ENCODE measurements at regions not wholly inside any gene's neighbourhood (a gene's known extent, or its start where the extent isn't known, plus 50 kb on each side); places are given as distances from the start of the nearest gene placed in this dataset.

DNA sequence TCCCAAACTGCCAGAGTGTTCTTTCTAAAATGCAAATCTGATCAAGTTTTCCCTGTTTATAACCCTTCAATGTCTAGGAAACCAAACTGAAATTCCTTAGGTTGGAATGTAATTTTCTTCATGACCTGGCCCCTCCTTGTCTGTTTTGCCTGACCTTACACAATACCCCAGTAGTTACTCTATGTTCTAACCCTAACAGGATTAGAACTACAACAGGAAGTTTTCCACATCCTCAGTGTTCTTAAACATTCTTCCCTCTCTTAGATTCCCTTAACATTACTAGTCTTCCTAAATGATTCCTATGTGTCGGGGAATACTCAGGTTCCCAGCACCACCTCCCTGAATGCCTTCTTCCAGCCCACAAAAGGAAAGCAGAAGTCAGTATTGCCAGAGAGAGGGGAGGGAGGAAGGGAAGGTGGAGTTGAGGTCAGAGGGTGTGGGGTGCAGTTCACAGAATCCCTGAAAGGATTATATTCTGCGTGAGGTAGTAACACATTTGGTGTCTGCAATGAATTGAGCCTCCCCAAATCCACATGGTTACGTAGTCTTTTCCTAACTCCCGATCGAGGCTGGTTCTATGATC is 72.6 kb downstream of the BBS10 start:
- 89% methylated on average over 5 of the region's 5 CpGs for WGBS
- H3K27ac ChIP-seq (ENCODE audit: low read depth in 1 of 2, low read length in 1 of 2) = no peak overlapping the region
- H3K4me3 ChIP-seq (ENCODE audit: low read length in 2 of 2) = no peak overlapping the region
- H3K36me3 ChIP-seq (ENCODE audit: control insufficient read depth in 2 of 2, insufficient read depth in 2 of 2, low read length in 1 of 2) = no peaks in the 10 kb centered on the region
- no peak for DNase-seq (ENCODE audit: low read depth in 6 of 9, low spot score in 9 of 9)
- no peaks in the 10 kb centered on the region for H3K9me3 ChIP-seq (ENCODE audit: control insufficient read depth in 2 of 2, insufficient read depth in 1 of 2, low read length in 1 of 2)
- no peaks in the 10 kb centered on the region for H3K4me1 ChIP-seq (ENCODE audit: control insufficient read depth in 2 of 2, insufficient read depth in 2 of 2, low read length in 2 of 2)
- no peaks in the 10 kb centered on the region for H3K27me3 ChIP-seq (ENCODE audit: control insufficient read depth in 2 of 2, insufficient read depth in 1 of 2, low read length in 1 of 2)

- no peak for DNase-seq (ENCODE audit: low read depth in 6 of 9, low spot score in 9 of 9)
- Histone ChIP-seq H3K27ac (ENCODE audit: low read depth in 1 of 2, low read length in 1 of 2) (no peak overlapping the region), H3K4me3 (ENCODE audit: low read length in 2 of 2) (no peak overlapping the region), H3K27me3 (ENCODE audit: control insufficient read depth in 2 of 2, insufficient read depth in 1 of 2, low read length in 1 of 2) (no peaks in the 10 kb centered on the region), H3K36me3 (ENCODE audit: control insufficient read depth in 2 of 2, insufficient read depth in 2 of 2, low read length in 1 of 2) (no peaks in the 10 kb centered on the region), H3K9me3 (ENCODE audit: control insufficient read depth in 2 of 2, insufficient read depth in 1 of 2, low read length in 1 of 2) (no peaks in the 10 kb centered on the region), H3K4me1 (ENCODE audit: control insufficient read depth in 2 of 2, insufficient read depth in 2 of 2, low read length in 2 of 2) (no peaks in the 10 kb centered on the region)
- 96% methylated on average over 3 of the region's 3 CpGs for WGBS
Measured at GRCh38 chr12:76274420-76275083, 73.7 kb downstream of the BBS10 start.

DNA sequence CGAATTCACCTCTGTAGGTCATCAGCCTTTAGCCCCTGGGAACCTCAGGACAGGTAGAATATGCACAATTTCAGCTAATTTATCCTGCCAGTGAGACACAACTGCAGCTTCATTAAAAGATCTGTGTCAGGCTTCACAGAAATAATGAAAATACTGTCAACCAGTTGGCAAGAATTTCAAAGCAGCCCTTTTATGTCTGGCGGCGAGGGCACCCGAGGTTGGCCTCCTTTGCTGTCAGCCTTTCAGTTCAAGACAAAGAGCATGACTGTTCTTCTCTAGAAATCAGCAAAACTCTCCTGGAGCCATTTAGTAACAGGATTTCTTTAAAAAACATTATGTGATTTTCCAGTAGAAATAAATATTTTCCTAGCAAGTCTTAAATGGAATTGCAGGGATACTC is 75.9 kb downstream of the BBS10 start:
- WGBS = 85% methylated on average over 4 of the region's 4 CpGs
- Histone ChIP-seq H3K27me3 (ENCODE audit: control insufficient read depth in 2 of 2, insufficient read depth in 1 of 2, low read length in 1 of 2) (no peaks in the 10 kb centered on the region), H3K9me3 (ENCODE audit: control insufficient read depth in 2 of 2, insufficient read depth in 1 of 2, low read length in 1 of 2) (no peaks in the 10 kb centered on the region), H3K36me3 (ENCODE audit: control insufficient read depth in 2 of 2, insufficient read depth in 2 of 2, low read length in 1 of 2) (no peaks in the 10 kb centered on the region), H3K27ac (ENCODE audit: low read depth in 1 of 2, low read length in 1 of 2) (no peak overlapping the region), H3K4me3 (ENCODE audit: low read length in 2 of 2) (no peak overlapping the region), H3K4me1 (ENCODE audit: control insufficient read depth in 2 of 2, insufficient read depth in 2 of 2, low read length in 2 of 2) (no peaks in the 10 kb centered on the region)
- DNase-seq (ENCODE audit: low read depth in 6 of 9, low spot score in 9 of 9) = no peak

DNA sequence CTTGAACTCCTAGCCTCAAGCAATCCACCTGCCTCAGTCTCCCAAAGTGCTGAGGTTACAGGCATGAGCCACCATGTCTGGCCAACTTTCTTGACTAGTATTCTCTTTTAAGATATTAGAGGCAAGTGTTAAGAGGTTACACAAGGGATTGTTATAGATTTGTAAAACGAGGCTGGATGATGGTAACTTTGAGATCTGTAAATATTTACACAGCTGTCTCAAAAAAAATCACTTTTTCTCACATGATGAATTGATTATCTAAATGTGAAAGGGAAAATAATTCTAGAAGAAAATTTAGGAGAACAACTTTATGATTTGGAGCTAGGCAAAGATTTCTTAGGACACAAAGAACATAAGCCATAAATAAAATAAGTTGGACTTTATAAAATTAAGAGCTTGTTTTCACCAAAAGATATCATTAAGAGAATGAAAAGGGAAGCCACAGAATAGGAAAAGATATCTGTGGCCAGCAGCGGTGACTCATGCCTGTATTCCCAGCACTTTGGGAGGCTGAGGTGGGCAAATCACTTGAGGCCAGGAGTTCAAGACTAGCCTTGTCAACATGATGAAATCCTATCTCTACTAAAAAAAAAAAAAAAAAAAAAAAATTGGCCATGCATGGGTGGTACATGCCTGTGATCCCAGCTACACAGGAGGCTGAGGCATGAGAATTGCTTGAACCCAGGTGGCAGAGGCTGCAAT is 77.4 kb downstream of the BBS10 start:
- no peaks in the 10 kb centered on the region for H3K9me3 ChIP-seq (ENCODE audit: control insufficient read depth in 2 of 2, insufficient read depth in 1 of 2, low read length in 1 of 2)
- H3K4me1 ChIP-seq (ENCODE audit: control insufficient read depth in 2 of 2, insufficient read depth in 2 of 2, low read length in 2 of 2) = no peaks in the 10 kb centered on the region
- no peak overlapping the region for H3K4me3 ChIP-seq (ENCODE audit: low read length in 2 of 2)
- no peaks in the 10 kb centered on the region for H3K36me3 ChIP-seq (ENCODE audit: control insufficient read depth in 2 of 2, insufficient read depth in 2 of 2, low read length in 1 of 2)
- DNase-seq (ENCODE audit: low read depth in 6 of 9, low spot score in 9 of 9) = no peak
- WGBS = 86% methylated on average over 2 of the region's 2 CpGs
- no peaks in the 10 kb centered on the region for H3K27me3 ChIP-seq (ENCODE audit: control insufficient read depth in 2 of 2, insufficient read depth in 1 of 2, low read length in 1 of 2)
- H3K27ac ChIP-seq (ENCODE audit: low read depth in 1 of 2, low read length in 1 of 2) = no peak overlapping the region

DNA sequence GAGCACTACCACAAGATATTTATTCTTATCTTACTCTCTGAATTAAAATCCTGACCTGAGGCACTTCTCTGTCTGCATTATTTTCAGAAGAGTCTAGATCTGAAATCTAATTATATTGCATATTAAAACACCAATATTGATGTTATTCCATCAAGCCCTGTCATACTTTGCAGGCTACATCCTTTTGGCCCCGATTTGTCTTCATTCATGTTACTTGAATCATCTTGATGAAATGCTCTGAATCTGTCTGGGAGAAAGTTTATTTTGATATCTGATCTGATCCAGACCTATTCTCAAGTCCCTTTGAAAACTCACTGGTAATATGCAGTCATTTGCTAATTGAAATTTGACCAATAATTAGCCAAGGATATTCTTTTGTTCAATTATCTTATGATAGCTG is 79.9 kb downstream of the BBS10 start:
- Histone ChIP-seq H3K4me1 (ENCODE audit: control insufficient read depth in 2 of 2, insufficient read depth in 2 of 2, low read length in 2 of 2) (no peaks in the 10 kb centered on the region), H3K27me3 (ENCODE audit: control insufficient read depth in 2 of 2, insufficient read depth in 1 of 2, low read length in 1 of 2) (no peaks in the 10 kb centered on the region), H3K36me3 (ENCODE audit: control insufficient read depth in 2 of 2, insufficient read depth in 2 of 2, low read length in 1 of 2) (no peaks in the 10 kb centered on the region), H3K4me3 (ENCODE audit: low read length in 2 of 2) (no peak overlapping the region), H3K9me3 (ENCODE audit: control insufficient read depth in 2 of 2, insufficient read depth in 1 of 2, low read length in 1 of 2) (no peaks in the 10 kb centered on the region), H3K27ac (ENCODE audit: low read depth in 1 of 2, low read length in 1 of 2) (no peak overlapping the region)
- no peak for DNase-seq (ENCODE audit: low read depth in 6 of 9, low spot score in 9 of 9)
- 89% methylated on average over 1 of the region's 1 CpG for WGBS

DNA sequence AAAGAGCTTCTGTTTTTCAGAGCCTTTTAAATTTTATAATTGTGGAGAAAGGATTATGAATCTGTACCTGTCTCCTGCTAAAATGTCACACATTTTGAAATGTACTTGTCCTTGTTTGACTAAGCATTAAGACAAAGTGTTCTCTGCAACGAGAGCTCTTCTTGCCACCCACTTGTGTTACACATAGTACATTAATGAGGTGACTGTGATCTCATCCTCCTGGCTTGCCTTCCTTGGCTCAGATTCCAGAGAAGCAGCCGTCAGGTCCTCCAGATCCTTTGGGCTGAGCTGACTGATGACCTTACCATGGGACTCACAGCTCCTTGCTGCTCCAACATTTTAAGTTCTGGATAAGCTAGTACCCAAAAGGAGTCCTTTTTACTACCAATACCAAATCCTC is 81.4 kb downstream of the BBS10 start:
- no peak overlapping the region for H3K27ac ChIP-seq (ENCODE audit: low read depth in 1 of 2, low read length in 1 of 2)
- 78% methylated on average over 2 of the region's 2 CpGs for WGBS
- no peak for DNase-seq (ENCODE audit: low read depth in 6 of 9, low spot score in 9 of 9)
- H3K36me3 ChIP-seq (ENCODE audit: control insufficient read depth in 2 of 2, insufficient read depth in 2 of 2, low read length in 1 of 2) = no peaks in the 10 kb centered on the region
- no peak overlapping the region for H3K4me3 ChIP-seq (ENCODE audit: low read length in 2 of 2)
- H3K9me3 ChIP-seq (ENCODE audit: control insufficient read depth in 2 of 2, insufficient read depth in 1 of 2, low read length in 1 of 2) = no peaks in the 10 kb centered on the region
- no peaks in the 10 kb centered on the region for H3K4me1 ChIP-seq (ENCODE audit: control insufficient read depth in 2 of 2, insufficient read depth in 2 of 2, low read length in 2 of 2)
- no peaks in the 10 kb centered on the region for H3K27me3 ChIP-seq (ENCODE audit: control insufficient read depth in 2 of 2, insufficient read depth in 1 of 2, low read length in 1 of 2)

DNA sequence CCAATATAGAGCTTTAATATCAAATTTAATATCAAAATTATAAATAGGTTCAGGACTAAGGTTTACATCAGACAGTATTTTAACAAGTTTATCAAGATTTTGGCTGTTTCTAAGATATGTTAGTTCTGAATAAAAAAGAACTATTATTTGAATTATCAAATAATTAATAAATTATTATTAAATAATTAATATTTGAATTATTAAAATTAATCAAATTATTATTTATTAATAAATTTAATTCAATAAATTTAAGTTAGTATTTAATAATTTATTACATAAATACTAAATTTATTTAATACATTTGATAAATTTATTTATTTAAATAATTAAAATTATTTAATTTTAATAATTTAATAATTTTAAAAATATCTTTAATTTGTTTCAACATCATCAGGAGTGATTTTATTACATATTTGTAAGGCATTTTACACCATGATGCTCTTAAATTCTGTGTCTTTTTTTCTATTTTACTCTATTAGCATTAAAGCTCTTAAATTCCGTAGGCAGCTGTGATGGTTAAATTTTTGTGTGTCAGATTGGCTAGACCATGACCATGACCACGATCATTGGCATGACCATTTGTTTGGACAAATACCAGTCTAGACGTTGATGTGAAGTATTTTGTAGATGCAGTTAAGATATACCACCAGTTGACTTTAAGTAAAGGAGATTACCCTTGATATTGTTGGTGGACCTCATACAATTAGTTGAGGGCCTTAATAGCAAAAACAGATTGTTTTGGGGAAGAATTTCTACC is 82.6 kb downstream of the BBS10 start:
- no peaks in the 10 kb centered on the region for H3K9me3 ChIP-seq (ENCODE audit: control insufficient read depth in 2 of 2, insufficient read depth in 1 of 2, low read length in 1 of 2)
- H3K4me1 ChIP-seq (ENCODE audit: control insufficient read depth in 2 of 2, insufficient read depth in 2 of 2, low read length in 2 of 2) = no peaks in the 10 kb centered on the region
- no peaks in the 10 kb centered on the region for H3K27me3 ChIP-seq (ENCODE audit: control insufficient read depth in 2 of 2, insufficient read depth in 1 of 2, low read length in 1 of 2)
- H3K27ac ChIP-seq (ENCODE audit: low read depth in 1 of 2, low read length in 1 of 2) = no peak overlapping the region
- no peak overlapping the region for H3K4me3 ChIP-seq (ENCODE audit: low read length in 2 of 2)
- no peaks in the 10 kb centered on the region for H3K36me3 ChIP-seq (ENCODE audit: control insufficient read depth in 2 of 2, insufficient read depth in 2 of 2, low read length in 1 of 2)
- DNase-seq (ENCODE audit: low read depth in 6 of 9, low spot score in 9 of 9) = no peak
- 93% methylated on average over 3 of the region's 3 CpGs for WGBS

- H3K4me1 ChIP-seq (ENCODE audit: control insufficient read depth in 2 of 2, insufficient read depth in 2 of 2, low read length in 2 of 2) = no peaks in the 10 kb centered on the region
- no peaks in the 10 kb centered on the region for H3K27me3 ChIP-seq (ENCODE audit: control insufficient read depth in 2 of 2, insufficient read depth in 1 of 2, low read length in 1 of 2)
- H3K36me3 ChIP-seq (ENCODE audit: control insufficient read depth in 2 of 2, insufficient read depth in 2 of 2, low read length in 1 of 2) = no peaks in the 10 kb centered on the region
- no peak for DNase-seq (ENCODE audit: low read depth in 6 of 9, low spot score in 9 of 9)
- H3K4me3 ChIP-seq (ENCODE audit: low read length in 2 of 2) = no peak overlapping the region
- H3K27ac ChIP-seq (ENCODE audit: low read depth in 1 of 2, low read length in 1 of 2) = no peak overlapping the region
- H3K9me3 ChIP-seq (ENCODE audit: control insufficient read depth in 2 of 2, insufficient read depth in 1 of 2, low read length in 1 of 2) = no peaks in the 10 kb centered on the region
Measured at GRCh38 chr12:76264611-76265012, 83.6 kb downstream of the BBS10 start.

GRCh38 chr12:76263696-76264095 is 84.5 kb downstream of the BBS10 start:
- WGBS = 90% methylated on average over 7 of the region's 7 CpGs
- Histone ChIP-seq H3K36me3 (ENCODE audit: control insufficient read depth in 2 of 2, insufficient read depth in 2 of 2, low read length in 1 of 2) (no peaks in the 10 kb centered on the region), H3K27ac (ENCODE audit: low read depth in 1 of 2, low read length in 1 of 2) (no peak overlapping the region), H3K9me3 (ENCODE audit: control insufficient read depth in 2 of 2, insufficient read depth in 1 of 2, low read length in 1 of 2) (no peaks in the 10 kb centered on the region), H3K27me3 (ENCODE audit: control insufficient read depth in 2 of 2, insufficient read depth in 1 of 2, low read length in 1 of 2) (no peaks in the 10 kb centered on the region), H3K4me1 (ENCODE audit: control insufficient read depth in 2 of 2, insufficient read depth in 2 of 2, low read length in 2 of 2) (no peaks in the 10 kb centered on the region), H3K4me3 (ENCODE audit: low read length in 2 of 2) (no peak overlapping the region)
- DNase-seq (ENCODE audit: low read depth in 6 of 9, low spot score in 9 of 9) = no peak
